HG02759 (cell line): ENCODE measurements at regions not wholly inside any gene's neighbourhood (a gene's known extent, or its start where the extent isn't known, plus 50 kb on each side); places are given as distances from the start of the nearest gene placed in this dataset.
"Not testable (repeated sequence)": the region's sequence is repeated elsewhere in the genome, so short reads cannot be mapped to it uniquely, and the experiment has no call there.

Source experiments
- ATAC-seq: cut with Tn5 transposase; IDR thresholded peaks from one replicate; pipeline ENCODE4 v1.9.1; 2021; ENCODE audit warnings: mild to moderate bottlenecking, moderate library complexity; ENCODE audit not compliant: unreplicated experiment

GRCh38 chrX:20718592-20719380 lies 452.1 kb upstream of the RPS6KA3 start:
- ATAC-seq = no peak

DNA sequence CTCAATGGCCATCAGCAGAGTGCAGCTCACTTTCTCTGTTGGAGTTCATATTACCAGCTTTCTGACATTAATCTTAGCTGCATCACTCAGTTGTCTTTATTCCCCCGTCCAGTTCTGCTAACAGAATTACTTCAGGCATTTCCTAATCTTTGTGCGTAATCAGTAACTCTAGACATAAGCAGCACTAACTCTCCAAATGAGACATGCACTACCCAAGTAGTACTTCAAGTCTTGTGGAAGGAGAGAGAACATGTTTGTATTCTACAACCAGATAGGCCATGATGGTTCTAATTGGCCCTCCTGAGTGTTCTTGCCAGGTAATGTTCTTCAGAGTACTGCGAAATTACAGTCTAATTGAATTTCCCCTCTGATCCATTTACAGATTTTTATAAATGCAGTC lies 448.5 kb upstream of the RPS6KA3 start:
- ATAC-seq = no peak

- no peak for ATAC-seq
These were observed 446.1 kb upstream of the RPS6KA3 start for GRCh38 chrX:20712811-20713210.

GRCh38 chrX:20711366-20711765 lies 444.7 kb upstream of the RPS6KA3 start:
- no peak for ATAC-seq

DNA sequence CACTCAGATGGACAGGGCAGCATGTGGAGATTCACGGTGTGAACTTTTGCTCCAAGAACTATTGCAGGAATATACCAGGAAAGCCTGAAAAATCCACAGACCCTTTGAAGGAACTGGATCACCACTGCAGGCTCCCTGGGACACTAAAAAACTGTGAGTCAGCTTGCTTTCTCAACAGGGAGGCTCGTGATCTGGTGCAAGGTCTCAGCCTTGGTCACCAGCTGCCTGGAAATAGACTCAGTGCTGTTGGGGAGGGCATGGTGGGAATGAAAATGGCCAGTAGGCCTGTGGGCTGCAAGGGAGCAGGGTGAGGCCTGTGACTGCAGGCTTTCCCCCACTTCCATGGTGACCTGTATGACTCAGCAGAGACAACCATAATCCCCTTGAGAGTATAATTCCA lies 426.4 kb upstream of the RPS6KA3 start:
- ATAC-seq = no peak

- ATAC-seq = no peak
These were observed 419.5 kb upstream of the RPS6KA3 start for GRCh38 chrX:20686256-20686655.

DNA sequence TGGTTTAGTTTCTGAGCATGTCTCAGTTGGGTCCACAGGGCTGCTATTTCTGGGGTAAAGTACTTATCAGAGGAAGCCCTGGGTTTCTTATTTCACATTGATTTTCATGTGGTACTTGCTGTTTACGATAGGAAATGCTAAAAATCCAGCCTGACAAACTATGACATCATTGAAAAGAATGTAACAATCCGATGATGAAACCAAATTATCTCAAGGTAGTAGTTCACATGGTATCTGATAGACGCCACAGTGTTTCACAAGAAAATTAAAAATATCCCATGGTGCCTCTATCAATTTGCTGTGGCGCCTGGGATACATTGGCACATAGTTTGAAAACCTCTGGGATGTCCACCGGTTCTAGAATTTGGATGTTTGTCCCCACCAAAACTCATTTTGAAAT lies 418.9 kb upstream of the RPS6KA3 start:
- no peak for ATAC-seq

- ATAC-seq = no peak
These were observed 415.0 kb upstream of the RPS6KA3 start for GRCh38 chrX:20681683-20682082.

DNA sequence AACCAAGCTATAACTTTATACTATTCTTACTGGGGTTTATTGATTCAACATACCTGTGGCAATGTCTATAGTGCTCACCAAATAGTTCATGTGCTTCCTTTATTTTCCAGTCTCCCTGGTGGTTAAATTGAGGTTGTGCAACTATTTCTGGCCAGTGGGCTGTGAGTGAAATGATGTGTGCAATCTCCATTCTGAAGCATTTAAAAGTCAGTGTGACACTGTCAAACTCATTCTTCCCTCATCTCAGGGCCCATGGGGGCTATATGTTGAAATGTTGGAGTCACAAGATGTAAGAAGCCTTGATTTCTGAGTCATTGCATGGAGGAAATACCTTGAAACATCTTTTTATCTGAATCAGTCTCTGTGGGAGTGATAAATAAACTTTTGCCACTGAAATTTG lies 414.3 kb upstream of the RPS6KA3 start:
- no peak for ATAC-seq

- no peak for ATAC-seq
These were observed 405.8 kb upstream of the RPS6KA3 start for GRCh38 chrX:20672476-20672875.

- not testable (repeated sequence) for ATAC-seq
These were observed 405.0 kb upstream of the RPS6KA3 start for GRCh38 chrX:20671746-20672145.

DNA sequence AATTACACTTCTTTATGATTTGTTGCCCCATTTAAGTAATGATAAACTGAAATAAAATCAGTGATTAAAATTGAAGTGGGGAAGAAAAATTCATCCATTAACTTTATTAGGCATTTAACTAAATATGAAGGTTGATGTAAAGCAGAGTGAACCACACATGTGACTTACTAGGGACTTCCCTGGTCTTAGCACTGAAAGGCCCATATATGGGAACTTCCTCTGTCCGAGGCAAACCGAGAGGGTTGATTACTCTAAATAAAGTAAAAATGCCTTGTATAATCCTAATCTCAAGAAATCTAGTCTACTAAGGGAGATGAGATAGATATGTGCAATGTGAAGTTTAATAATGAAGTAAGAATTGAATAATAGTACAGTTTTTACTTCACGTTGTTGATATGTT lies 403.9 kb upstream of the RPS6KA3 start:
- no peak for ATAC-seq

- ATAC-seq = no peak
These were observed 401.8 kb upstream of the RPS6KA3 start for GRCh38 chrX:20668550-20668949.

DNA sequence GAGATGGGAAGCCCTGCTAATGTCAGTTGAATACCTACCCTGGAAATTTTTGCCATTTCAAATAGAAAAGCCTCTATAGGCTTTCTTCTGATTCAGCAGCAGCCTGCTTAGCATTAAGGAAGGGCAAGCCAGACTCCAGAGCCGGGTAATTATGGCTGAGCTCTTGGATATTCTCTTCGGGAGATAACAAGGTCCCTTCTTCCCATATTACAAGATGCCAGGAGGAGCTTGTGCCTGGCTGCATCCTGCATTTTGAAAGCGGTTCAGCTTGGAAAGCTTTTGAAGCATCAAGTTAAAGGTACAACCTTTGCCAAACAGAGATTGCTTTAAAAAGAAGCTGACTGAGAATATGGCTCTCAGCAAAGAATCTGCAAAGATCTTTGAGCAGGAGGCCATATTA lies 399.6 kb upstream of the RPS6KA3 start:
- ATAC-seq = no peak

DNA sequence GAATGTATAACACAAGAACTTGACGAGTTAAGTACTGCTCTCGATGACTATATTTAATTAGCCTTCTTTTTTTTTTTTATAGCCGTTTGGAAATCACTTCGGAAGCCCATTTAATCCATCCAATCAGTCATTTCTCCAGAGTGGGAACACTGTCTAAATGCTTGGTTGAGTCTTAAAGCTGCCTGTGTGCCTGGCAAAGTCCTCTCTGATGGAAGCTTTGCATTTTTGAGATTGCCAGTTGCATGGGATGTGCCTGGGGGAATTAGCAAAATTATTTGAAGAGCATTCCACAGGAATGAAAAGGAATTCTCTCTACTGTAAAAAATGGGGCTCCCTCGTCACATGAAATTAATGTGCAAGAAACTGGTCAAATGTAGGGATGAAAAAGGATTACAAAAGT lies 398.8 kb upstream of the RPS6KA3 start:
- ATAC-seq = no peak

DNA sequence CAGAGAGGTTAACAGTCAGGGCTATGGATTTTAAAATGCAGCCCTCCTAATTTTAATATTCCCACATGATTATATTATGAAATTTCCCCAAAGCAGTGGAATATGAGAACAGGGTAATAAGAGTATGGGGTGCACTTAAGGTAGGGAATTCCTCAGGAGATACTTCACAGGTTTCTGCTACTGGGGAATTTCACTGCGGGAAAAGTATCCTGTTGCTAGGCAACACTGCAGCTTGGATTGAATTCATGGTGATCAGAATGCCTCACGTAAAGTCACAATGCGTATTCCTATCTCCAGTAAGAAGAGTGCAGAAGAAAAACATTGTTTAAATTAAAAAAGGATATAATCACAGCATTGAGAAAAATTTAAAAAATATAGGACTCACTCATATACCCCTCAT lies 398.1 kb upstream of the RPS6KA3 start:
- ATAC-seq = no peak

DNA sequence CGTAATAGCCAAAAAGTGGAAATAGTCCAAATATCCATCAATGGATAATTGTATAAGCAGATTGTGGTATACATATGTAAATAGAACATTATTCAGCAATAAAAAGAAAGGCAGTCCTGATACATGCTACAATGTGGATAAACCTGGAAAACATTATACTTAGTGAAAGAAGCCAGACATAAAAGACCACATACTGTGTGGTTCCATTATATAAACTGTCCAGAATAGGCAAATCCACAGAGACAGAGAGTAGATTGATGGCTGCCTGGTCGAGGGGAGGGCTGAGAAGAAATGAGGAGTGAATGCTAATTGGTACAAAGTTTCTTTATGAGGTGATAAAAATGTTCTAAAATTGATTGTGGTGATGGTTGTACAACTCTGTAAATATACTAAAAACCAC lies 397.4 kb upstream of the RPS6KA3 start:
- no peak for ATAC-seq

DNA sequence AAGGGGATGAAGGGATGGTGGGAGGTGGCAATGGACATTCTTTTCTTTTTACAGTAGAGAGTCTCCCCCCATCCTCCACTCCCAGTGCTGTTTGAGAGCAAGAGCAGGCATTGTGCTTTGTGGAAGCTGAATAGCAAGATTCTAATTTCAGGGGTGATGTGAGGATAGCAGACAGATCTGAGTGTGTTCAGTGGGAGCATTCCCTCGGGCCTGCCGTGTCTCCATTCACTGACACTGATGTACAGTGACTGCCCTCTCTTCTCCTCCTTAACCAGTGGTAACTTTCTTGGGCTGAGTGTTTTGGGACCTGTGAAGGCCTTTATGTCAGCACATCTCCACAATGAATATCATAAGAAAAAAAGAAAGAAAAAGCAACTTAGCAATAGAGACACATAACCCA lies 396.6 kb upstream of the RPS6KA3 start:
- no peak for ATAC-seq

DNA sequence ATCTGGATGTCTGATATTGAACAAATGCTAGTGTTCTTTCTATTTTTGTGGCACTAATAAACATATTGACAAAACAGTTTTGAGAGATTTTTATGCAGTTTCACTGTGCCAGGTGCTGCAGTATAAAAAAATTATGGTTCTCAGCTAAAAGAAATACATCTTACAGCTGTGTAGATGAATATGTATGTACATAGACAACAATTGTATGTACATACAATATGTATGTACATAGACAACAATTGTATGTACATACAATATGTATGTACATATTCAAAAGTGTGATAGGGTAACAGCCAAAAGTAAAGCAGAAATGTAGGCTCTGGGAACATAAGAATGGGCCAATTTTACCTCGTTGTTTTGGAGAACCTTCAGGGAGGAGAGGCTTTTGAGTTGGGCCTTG lies 390.0 kb upstream of the RPS6KA3 start:
- ATAC-seq = no peak

- ATAC-seq = no peak
These were observed 387.9 kb upstream of the RPS6KA3 start for GRCh38 chrX:20654596-20655106.

DNA sequence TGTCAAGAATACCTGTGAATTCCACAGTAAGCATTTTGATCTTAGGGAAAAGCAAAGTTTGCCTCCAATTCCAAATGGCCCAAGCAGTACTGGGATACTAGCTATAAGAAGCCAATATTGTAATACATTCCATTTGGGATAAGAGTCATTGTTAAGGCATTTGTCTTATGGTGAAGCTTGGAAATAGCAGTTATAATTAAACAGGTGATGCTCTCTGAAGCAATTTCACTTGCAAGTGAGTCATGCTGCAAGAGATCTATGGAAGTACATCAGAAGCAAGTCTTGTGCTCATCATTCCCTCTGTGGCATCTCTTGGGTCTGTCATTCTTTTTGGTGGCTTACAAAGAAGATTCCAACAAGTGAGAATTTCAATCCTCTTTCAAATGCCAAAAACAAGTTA lies 386.4 kb upstream of the RPS6KA3 start:
- ATAC-seq = no peak

DNA sequence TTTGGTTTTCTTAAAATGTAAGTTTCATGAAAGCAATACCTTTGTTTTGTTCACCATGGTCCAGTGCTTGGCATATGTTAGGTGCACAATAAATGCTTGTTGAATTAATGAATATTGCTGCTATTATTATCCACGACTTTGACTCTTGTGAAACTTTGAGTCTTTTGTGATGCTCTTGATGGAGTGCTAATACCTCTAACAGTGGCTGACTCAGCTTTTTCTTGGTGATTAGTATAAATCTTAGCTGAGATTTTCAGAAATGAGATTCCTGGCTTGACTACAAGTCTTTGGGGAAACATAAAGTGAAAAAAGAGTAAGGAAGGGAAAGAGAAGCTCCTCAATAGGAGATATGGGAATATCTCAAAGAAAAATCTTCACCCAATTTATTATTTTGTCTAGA lies 375.2 kb upstream of the RPS6KA3 start:
- no peak for ATAC-seq

- no peak for ATAC-seq
These were observed 372.4 kb upstream of the RPS6KA3 start for GRCh38 chrX:20639115-20639514.
